ENCODE measurements at regions not wholly inside any gene's neighbourhood (a gene's known extent, or its start where the extent isn't known, plus 50 kb on each side); places are given as distances from the start of the nearest gene placed in this dataset.

DNA sequence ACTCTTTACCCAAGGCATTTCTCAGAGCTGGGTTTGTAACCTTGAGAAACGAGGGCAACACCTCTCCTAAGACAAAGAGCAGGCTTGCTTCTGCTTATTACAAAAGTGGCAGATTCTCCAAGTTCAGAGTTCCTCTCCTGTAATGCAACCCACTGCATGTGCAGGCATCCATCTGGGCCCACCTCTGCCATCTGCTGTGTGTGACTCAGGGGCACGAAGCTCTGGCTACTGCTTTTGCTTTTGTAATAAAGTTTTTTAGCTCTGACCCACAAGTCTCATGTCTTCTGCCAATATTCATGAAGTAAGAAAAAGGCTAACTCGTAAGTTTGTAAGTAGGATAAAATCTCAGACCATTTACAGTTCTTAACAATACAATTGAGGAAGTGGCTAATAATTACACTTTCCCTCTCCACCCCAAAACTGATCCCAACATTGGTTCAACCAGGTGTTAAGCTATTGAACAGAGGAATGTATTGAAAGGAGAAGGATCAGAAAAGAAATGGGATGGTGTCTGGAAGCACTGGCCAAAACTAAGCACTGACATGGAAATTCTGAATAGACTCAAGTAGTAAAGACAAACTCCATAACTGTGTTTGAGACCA is 51.7 kb upstream of the SMLR1 start:
- no peak for DNase-seq

DNA sequence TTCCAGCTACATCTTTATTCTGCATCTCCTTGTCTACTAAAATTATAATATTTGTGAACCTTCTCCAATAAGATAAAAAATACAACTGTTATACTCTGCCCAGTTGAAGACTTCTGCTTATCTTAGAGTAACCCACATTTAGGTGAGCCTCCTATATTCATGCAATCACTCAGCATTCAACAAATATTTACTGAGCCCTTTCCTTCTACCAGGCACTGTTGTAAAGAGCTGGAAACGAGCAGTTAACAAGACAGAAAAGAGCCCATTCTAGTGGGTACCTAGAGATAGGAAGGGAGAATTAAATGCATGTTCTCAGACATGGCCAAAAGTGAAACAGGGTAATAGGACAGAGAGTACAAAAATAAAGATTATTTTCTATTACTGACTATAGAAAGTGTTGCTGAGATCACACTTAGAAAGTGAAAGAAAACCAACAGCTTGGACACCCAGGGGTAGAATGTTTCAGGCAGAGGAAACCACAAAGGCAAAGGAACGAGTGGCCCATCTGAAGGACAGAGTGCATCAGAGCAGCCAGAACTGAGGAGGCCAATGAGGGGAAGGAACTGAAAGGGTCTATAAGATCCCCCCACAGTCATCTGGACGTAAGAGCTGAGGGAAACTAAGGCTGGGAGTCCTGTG is 50.8 kb upstream of the SMLR1 start:
- no peak for DNase-seq
